ENCODE measurements at regions not wholly inside any gene's neighbourhood (a gene's known extent, or its start where the extent isn't known, plus 50 kb on each side); places are given as distances from the start of the nearest gene placed in this dataset.
A peak's percentile ranks its signal among the peaks of the same experiment; 100 is the strongest.

- DNase-seq, result no peak
Measured at GRCh38 chr14:100638211-100638855, 51.1 kb upstream of the BEGAIN start.

- DNase-seq, result no peak
Measured at GRCh38 chr14:100639280-100639679, 52.1 kb upstream of the BEGAIN start.

GRCh38 chr14:100640471-100641273 lies 53.5 kb upstream of the BEGAIN start:
- no peak for DNase-seq

GRCh38 chr14:100641274-100641860 lies 54.1 kb upstream of the BEGAIN start:
- DNase-seq, result no peak

GRCh38 chr14:100643426-100643825 lies 56.2 kb upstream of the BEGAIN start:
- no peak for DNase-seq

GRCh38 chr14:100644383-100644782 lies 57.2 kb upstream of the BEGAIN start:
- no peak for DNase-seq

GRCh38 chr14:100644784-100645183 lies 57.6 kb upstream of the BEGAIN start:
- no peak for DNase-seq

GRCh38 chr14:100645196-100645981 lies 58.2 kb upstream of the BEGAIN start:
- peak; percentile 57 for DNase-seq

GRCh38 chr14:100645982-100646314 lies 58.7 kb upstream of the BEGAIN start:
- no peak for DNase-seq

- DNase-seq, result no peak
Measured at GRCh38 chr14:100648474-100649172, 61.4 kb upstream of the BEGAIN start.

- no peak for DNase-seq
Measured at GRCh38 chr14:100649173-100649519, 61.9 kb upstream of the BEGAIN start.

- no peak for DNase-seq
Measured at GRCh38 chr14:100651999-100652508, 64.8 kb upstream of the BEGAIN start.

- DNase-seq, result no peak
Measured at GRCh38 chr14:100652744-100653143, 65.5 kb upstream of the BEGAIN start.

- DNase-seq, result no peak
Measured at GRCh38 chr14:100653409-100653808, 66.2 kb upstream of the BEGAIN start.

- no peak for DNase-seq
Measured at GRCh38 chr14:100654025-100654813, 67.0 kb upstream of the BEGAIN start.

- DNase-seq, result peak; percentile 22
Measured at GRCh38 chr14:100654814-100655740, 67.9 kb upstream of the BEGAIN start.

- DNase-seq, result no peak
Measured at GRCh38 chr14:100655741-100656085, 68.5 kb upstream of the BEGAIN start.

- no peak for DNase-seq
Measured at GRCh38 chr14:100656996-100657395, 69.7 kb upstream of the DLK1 start.

GRCh38 chr14:100657780-100658179 lies 68.9 kb upstream of the DLK1 start:
- no peak for DNase-seq

GRCh38 chr14:100658181-100658886 lies 68.4 kb upstream of the DLK1 start:
- DNase-seq, result no peak

Measured in NCI-H1092 (cell line).